NCI-H1694 treated with DMSO at 0.1 percent for 48 hours (cell line): ENCODE measurements at regions not wholly inside any gene's neighbourhood (a gene's known extent, or its start where the extent isn't known, plus 50 kb on each side); places are given as distances from the start of the nearest gene placed in this dataset.
"Not testable (repeated sequence)": the region's sequence is repeated elsewhere in the genome, so short reads cannot be mapped to it uniquely, and the experiment has no call there.

Experiments used
- DNase-seq: peaks from one replicate; lab custom pipeline; 2025; lab: John Stamatoyannopoulos, UW

DNA sequence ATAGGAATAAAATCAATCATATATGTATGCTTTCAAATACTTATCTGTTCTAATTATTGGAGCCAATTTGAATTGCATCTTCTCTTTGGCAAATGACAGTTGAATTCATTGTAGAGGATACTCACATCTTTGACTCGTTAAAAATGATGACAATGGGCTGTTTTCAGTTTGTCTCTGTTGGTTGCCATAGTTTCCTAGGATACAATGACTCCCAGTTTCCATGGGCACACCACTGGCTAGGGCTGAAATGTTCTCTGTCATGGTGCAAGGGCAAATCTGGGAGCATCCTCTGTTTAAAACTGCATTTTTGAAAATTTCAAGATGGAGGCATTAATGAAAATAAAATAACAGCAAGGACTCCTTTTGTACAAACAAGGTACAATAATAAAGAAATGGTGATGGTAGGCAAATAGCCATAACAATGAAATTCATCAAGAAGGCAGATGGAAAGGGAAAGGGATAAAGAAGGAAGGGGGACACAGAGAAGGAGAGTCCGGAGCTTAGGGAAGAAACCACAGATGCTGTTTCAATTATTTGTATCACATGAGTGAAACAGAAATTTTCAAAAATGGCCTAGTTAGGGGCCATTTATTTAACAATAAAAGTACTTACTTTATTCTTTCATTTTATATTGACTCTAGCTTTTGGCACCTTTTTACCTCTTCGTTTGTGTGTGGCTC lies 378.8 kb upstream of the SEMA6A start:
- no peak for DNase-seq

DNA sequence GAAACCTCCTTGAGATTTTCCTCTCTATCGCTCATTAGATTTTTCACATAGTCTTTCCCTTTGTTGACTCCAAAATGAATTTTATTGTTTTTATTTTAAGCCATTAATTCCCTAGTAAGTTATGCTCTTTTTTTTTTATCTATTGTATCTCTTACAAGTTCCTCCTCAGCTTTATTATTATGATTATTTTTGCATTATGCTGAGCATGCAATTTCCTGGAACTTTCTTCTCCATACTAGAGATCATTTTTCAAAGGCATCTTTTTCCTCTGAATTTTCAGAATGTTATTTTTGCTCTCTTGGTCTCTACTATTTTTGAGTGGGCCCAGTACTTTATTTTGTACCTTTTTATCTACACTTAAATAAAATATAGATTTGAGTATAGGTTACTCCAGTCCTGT lies 376.6 kb upstream of the SEMA6A start:
- DNase-seq, result no peak

DNA sequence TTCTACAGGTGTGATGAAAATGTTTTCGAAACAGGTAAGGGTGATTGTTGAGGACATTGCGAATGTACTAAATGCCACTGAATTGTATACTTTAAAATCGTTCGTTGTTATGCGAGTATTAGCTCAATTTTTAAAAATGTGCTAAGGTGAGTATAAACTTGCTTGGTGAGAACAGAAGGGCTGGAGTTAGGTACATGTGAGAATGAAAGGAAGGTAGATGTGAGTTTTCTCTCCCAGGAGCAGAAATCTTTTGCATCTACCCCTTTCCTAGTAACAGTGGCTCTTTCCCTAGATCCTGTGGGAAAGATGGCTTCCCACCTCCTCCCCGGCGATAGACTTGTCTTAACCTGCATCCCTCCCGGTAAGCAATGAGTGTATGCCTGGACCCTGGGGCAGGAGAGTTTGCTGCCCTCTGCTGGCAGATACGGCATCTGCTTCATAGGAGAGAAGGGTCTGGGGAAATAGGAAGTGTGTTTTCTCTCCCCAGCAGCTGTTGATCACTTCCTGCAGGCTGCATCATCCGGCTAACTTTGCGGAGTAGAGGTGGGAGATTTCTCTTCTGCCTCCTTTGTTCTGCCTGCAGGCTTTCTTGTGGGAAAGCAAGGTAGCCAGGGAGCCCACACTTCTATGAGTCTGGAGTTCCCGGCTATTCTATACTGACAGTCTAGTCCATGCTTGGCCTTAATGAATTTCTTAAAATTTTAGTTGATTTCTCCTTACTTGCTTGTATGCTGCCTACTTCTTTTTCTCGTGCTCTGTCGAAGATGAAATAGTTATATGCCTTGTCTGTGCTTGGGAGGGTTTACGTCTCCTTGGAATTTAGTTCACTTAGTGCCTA lies 373.3 kb upstream of the SEMA6A start:
- no peak for DNase-seq

DNA sequence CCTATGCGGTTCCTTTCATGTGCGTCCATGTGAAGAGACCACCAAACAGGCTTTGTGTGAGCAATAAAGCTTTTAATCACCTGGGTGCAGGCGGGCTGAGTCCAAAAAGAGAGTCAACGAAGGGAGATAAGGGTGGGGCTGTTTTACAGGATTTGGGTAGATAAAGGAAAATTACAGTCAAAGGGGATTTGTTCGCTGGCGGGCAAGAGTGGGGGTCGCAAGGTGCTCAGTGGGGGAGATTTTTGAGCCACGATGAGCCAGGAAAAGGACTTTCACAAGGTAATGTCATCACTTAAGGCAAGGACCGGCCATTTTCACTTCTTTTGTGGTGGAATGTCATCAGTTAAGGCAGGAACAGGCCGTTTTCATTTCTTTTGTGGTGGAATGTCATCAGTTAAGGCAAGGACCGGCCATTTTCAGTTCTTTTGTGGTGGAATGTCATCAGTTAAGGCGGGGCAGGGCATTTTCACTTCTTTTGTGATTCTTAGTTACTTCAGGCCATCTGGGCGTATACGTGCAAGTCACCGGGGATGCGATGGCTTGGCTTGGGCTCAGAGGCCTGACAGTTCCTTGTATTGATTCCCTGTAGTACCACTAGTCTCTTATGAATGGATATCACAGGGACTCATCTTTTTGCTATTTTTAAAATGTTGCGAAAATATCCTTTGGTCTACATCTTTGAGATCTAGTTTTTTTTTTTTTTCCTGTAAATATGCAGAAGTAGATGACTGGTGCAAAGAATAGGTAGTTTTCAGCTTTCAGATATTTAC lies 371.2 kb upstream of the SEMA6A start:
- DNase-seq, result not testable (repeated sequence)

DNA sequence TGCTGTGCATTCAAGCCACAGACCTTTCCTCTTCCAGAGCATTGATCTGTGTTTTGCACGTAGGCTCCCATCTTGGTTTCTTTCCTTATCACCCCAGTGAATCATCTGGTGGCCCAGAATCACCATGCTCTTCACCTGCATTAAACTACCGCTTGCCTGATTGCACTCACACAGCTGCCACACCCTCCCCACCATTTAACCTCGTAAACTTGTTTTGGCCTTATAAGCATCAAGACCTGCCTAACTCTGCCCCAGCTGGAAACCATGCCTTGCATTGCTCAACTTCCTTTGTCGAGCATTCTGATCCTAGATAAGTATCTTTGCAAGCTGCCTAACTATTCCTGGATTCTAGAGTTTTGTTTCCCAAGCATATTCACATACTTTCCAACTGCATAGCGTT lies 369.6 kb upstream of the SEMA6A start:
- DNase-seq, result no peak

DNA sequence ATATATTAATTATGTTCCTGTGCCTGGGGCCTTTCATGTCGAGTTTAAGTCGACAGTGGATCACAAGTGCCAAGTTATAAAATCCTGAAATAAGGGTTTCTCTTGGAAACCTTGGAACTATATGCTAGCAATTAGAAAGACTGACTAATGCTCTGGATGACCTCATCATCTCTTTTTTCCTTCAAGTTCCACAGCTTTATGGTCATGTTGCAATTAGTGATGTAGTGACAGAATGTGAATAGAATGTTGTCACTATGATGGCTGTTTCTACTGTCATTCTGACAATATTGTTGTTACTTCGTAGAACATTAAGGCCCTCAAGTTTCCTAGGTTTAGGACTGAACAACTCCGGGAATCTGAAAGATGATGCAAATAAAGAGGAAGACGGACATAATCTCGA lies 368.0 kb upstream of the SEMA6A start:
- no peak for DNase-seq

DNA sequence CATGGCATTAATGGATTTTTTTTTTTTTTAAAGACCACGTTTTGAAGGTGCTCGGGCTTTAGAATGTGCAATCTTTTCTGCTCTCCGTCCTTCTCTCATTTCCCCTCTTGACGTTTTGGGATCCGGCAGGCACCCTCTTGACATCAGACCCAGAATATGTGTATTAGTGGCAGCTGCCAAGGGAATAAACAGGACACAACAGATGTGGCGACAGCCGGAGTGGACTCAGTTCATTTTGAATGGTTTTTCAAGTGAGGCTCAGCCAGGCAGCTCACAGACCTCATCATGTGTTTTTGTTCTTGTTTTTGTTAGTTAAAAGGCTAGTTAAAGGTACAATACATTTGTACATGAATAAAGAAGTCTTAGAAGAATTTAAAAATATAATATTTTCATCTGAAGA lies 365.0 kb upstream of the SEMA6A start:
- DNase-seq, result peak; percentile 88

GRCh38 chr5:116938488-116938887 lies 363.9 kb upstream of the SEMA6A start:
- peak; percentile 54 for DNase-seq

- DNase-seq, result peak; percentile 50
Measured at GRCh38 chr5:116935561-116936162, 361.0 kb upstream of the SEMA6A start.

DNA sequence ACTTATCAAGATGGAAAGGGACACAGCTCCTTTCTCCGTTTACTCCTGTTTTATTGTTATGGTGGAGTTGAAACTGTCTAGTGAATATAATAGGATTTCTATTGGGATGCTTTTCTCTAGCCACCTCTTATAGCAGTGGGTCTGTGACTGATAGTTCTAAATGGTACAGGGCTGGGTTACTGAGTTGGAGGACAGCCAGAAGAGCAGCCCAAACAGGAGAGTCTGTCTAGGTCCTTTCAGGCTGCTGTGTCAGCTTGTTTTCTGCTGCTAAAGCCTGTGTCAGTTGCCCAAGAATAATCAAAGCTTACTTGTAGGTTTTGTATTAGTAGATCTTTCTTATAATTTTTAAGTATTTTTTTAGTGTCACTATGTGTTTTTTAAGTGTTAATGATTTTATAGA lies 356.0 kb upstream of the SEMA6A start:
- DNase-seq, result peak; percentile 23

- no peak for DNase-seq
Measured at GRCh38 chr5:116923344-116923743, 348.7 kb upstream of the SEMA6A start.

DNA sequence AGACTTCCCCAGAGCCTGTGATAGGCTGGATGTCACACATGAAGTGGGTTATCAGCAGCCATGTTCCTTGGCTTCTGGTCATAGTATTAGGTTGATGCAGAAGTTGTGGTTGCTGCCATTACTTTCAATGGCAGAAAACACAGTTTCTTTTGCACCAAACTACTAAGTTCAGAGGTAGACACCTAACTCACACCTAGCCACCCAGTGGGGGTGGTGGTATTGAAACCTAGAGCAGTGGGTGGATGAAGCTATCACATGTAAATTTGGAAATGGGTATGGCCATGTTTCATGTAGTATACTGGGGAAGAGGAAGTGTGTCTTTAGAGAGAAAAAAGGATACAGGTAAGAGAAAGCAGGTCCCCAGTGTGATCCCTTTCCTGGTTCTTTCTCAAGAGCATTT lies 347.9 kb upstream of the SEMA6A start:
- no peak for DNase-seq

- DNase-seq, result no peak
Measured at GRCh38 chr5:116914869-116915504, 340.4 kb upstream of the SEMA6A start.

DNA sequence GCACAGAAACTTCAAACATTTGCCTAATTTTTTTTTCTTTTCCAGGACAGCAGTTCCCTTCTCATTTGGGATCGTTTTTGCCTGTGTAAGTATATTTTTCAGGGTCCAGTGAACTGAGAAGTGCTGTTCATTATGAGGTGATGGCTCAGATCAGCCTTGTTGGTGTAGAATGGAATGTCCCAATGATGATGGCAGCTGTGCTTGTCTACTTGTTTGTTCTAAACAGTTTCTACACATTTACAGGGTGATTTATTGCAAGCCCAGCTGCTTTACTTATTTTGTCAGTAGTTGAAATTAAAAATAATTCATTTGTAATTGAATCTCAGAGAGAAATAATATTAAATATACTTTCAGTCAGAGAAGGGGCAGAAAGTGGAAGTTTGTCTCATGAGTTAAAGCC lies 337.6 kb upstream of the SEMA6A start:
- no peak for DNase-seq

DNA sequence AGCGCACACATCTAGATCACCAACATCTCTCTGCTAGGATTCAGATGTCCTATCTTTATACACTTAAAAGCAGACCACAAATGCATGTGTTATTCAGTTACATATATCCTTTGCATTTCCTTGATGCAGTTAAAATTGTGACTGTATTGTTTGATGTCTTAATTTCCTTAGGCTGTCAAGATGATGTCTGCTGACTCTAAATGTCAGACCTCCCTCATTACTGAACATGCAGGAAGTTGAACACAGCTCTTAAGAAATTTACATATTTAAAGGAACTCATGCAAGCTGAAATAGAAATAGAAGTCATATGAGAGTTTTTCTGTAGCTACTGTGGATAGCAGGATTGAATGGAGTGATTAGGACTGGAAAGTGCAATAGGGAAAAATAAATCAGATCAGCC lies 336.5 kb upstream of the SEMA6A start:
- no peak for DNase-seq

GRCh38 chr5:116908537-116908936 lies 333.9 kb upstream of the SEMA6A start:
- DNase-seq, result no peak

DNA sequence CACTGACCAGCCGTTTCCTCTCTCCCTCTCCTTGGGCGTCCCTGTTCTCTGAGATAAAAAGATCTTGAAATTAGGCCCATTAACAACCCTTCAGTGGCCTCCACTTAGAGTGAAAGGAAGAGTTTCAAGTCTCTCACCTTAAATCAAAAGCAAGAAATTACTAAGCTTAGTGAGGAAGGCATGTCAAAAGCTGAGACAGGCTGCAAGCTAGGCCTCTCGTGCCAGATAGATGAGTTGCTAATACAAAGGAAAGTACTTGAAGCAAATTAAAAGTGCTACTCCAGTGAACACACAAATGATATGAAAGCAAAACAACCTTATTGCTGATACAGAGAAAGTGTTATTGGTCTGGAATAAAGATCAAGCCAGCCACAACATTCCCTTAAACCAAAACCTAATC lies 331.3 kb upstream of the SEMA6A start:
- DNase-seq, result no peak

GRCh38 chr5:116900793-116901192 lies 326.2 kb upstream of the SEMA6A start:
- DNase-seq, result no peak

DNA sequence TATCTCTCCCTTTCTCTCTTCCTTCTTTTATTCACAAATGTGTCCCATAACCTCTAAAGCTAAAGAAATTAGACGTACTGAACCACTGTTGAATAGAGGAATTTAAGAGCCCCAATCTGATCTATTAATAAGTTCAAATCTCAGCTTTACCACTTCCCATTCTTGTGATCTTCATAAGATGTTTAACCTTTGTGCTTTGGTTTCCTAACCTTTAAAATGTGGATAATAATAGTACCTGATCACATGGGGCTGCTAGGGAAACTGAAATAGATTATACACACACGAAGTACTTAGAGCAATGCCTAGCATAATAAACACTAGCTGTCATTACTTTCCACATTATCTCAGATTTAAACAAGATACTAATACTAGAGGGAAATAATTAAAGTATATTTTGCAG lies 324.3 kb upstream of the SEMA6A start:
- DNase-seq, result no peak

GRCh38 chr5:116897291-116897690 lies 322.7 kb upstream of the SEMA6A start:
- no peak for DNase-seq

GRCh38 chr5:116896001-116896400 lies 321.4 kb upstream of the SEMA6A start:
- no peak for DNase-seq

DNA sequence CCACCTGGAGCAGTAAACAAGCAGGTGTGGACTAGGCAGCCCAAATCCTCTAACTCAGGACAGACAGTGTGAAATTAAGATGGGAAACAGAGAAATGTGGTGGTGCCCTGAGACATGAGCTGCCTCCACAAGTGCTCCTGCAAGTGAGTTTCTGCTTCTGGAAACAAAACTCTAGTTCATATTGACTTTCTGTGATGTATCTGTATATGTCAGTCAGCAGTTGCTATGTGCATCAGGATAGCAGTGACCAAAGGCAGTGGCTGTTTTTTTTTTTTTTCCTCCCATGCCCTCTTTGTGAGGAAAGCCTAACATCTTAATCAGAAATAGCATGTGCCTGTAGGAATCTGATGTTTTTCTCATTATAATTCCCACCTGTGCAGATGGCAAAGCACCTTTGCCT lies 318.4 kb upstream of the SEMA6A start:
- no peak for DNase-seq
